ENCODE measurements at regions not wholly inside any gene's neighbourhood (a gene's known extent, or its start where the extent isn't known, plus 50 kb on each side); places are given as distances from the start of the nearest gene placed in this dataset.

DNA sequence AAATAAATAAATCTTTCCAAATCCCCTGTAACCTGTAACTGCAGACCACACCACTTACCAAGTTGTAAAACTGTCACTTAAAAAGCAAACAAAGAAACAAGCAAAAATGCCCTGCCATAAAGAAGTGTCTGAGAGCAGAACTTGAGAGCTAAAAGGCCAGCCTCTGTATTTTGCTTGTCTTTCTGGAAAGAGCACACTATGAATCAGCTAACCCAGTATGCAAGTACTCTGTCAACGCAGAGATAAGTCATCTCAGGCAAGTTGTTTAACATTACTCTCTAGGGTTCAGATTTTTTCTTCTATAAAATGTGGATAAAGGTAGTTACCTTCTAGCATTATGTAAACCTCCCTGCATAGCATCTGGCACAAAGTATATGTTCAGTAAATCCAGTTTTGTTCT is 134.8 kb downstream of the HS3ST1 start:
- no peaks in the 10 kb centered on the region for H3K36me3 ChIP-seq
- no peak overlapping the region for H3K4me3 ChIP-seq
- no peaks in the 10 kb centered on the region for H3K9me3 ChIP-seq
- DNase-seq = no peak
- no peaks in the 10 kb centered on the region for H3K27me3 ChIP-seq

DNA sequence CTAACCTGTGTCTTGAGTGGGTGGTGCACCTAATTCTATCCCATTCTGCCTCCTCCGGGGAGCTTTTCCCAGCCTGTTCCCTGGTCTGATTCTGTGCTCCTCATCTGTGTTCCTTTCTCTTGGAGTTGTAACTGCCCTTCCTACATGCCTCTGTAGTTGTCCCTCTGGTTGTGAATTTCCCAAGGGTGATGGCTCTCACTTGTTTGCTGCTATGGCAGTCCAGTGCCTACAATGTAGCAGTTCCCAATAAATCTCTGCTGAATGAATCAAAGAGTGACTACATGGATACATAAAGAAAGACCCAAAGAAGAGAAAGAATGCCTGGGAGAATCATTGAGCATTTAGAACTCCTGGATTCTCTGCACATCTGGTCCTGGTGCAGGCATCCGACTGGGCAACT is 141.6 kb downstream of the HS3ST1 start:
- DNase-seq = no peak
- H3K4me3 ChIP-seq = no peak overlapping the region
- no peaks in the 10 kb centered on the region for H3K9me3 ChIP-seq
- no peaks in the 10 kb centered on the region for H3K27me3 ChIP-seq
- no peaks in the 10 kb centered on the region for H3K36me3 ChIP-seq

DNA sequence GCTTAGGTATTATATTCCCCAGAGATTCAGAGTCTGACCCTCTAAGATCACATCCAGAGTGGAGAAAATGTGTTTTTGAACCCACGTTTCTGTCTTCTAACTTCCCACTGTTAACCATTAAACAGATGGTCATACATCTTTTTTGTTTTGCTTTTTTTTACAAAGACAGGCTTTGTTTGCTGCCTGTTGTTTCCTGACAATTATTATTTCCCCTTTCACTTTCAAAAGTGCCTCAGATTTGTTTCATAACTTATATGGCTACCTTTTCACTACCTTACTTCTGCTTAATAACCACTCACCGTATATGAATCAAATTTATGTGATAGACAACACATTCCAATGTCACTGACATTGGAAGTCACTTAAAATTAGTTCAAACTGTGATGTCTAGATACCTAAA is 142.2 kb downstream of the HS3ST1 start:
- H3K9me3 ChIP-seq = no peaks in the 10 kb centered on the region
- no peaks in the 10 kb centered on the region for H3K27me3 ChIP-seq
- H3K36me3 ChIP-seq = no peaks in the 10 kb centered on the region
- no peak overlapping the region for H3K4me3 ChIP-seq
- no peak for DNase-seq

DNA sequence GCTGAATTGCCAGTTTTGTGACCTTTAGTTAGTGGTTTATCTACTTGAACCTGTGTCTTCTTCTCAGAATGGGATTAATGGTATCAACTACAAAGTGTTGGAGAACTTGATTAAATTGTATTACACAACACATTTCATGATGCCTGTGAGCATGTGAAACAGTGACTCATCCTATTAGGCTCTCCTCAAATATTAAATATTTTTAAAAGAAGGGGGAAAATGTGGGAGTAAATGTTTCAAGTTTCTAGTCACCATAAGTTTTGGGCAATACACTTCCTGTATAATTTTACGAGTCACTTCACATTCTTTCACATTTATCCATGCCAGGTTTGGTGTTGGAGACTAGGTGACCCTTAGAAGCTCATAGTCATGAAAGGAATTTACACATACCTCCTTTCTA is 147.0 kb downstream of the HS3ST1 start:
- Histone ChIP-seq H3K9me3 (no peaks in the 10 kb centered on the region), H3K36me3 (no peaks in the 10 kb centered on the region), H3K27me3 (no peaks in the 10 kb centered on the region), H3K4me3 (no peak overlapping the region)
- DNase-seq = no peak

DNA sequence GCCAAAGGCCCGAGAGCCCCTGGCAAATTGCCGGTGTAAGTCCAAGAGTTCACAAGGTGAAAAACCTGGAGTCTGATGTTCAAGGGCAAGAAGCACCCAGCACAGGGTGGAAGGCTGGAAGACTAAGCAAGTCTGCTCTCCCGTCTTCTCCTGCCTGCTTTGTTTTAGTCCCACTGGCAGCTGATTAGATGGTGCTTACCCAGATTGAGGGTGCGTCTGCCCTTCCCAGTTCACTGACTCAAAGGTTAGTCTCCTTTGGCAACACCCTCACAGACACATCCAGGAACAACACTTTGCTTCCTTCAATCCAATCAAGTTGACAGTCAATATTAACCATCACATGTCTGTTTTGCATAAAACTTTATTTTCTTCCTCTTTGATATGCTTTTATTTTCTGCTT is 157.4 kb downstream of the HS3ST1 start:
- Histone ChIP-seq H3K36me3 (no peaks in the 10 kb centered on the region), H3K9me3 (0 out of 2 replicates have a peak, but pooled peaks cover under 1% of the 10 kb centered on the region), H3K4me3 (no peak overlapping the region), H3K27me3 (no peaks in the 10 kb centered on the region)
- DNase-seq = peak; percentile 6

DNA sequence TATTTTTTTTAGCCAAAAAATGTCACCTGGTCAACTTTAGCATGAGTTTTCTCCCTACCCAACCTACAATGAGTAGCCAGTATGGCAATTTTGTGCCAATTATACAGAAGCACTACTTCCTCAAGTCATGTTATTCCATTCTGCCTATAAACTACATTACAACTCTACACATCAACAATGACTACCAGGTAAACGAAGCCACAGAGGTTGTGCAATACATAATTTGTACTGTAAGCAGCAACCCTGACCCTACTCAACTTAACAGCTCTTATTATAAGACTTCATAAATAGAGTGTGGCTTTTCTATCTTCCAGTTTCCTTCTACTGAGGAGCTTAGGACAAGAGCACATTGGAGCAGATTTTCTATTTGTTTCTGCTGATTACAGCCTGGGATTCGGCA is 160.5 kb downstream of the HS3ST1 start:
- no peaks in the 10 kb centered on the region for H3K36me3 ChIP-seq
- 0 out of 2 replicates have a peak, but pooled peaks cover 2% of the 10 kb centered on the region for H3K9me3 ChIP-seq
- H3K27me3 ChIP-seq = no peaks in the 10 kb centered on the region
- H3K4me3 ChIP-seq = no peak overlapping the region
- DNase-seq = no peak

DNA sequence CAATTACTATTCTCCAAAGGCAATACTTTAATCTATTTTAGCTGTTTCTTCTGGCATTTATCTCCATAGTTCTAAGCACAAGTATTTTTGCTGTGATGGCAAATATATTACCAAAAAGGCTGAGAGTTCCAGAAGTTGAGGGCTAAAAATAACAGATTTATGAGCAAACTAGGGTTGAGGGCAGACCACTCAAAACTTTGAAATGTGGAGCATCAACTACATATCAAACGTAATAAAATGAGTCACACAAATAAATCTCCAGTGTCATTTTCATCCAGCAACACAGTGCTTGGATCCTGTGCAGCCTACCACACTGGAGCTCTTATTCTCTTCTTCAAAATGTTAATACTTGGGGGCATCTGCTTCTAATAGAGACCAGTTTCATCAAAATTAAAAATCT is 163.9 kb downstream of the HS3ST1 start:
- Histone ChIP-seq H3K27me3 (no peaks in the 10 kb centered on the region), H3K9me3 (0 out of 2 replicates have a peak, but pooled peaks cover 2% of the 10 kb centered on the region), H3K4me3 (no peak overlapping the region), H3K36me3 (no peaks in the 10 kb centered on the region)
- no peak for DNase-seq

DNA sequence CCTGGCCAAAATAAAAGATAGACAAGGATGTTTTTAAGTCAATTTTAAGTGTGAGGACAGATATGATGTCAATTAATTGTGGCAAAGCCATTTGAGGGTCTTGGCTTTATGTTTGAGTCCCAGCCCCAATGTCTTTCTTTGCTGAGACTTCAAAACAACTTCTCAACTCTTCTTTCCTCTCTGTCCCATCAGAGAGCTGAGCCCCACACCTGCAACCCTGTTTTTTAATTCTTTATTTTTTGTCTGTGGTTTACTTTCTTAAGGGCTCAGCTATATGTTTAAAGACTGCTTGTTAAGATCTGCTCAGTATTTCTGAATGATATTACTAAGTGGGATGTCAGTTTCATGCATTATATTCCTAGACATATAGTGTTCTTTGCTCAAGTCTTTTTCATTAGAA is 164.3 kb downstream of the HS3ST1 start:
- H3K27me3 ChIP-seq = no peaks in the 10 kb centered on the region
- H3K36me3 ChIP-seq = no peaks in the 10 kb centered on the region
- DNase-seq = no peak
- H3K4me3 ChIP-seq = no peak overlapping the region
- H3K9me3 ChIP-seq = 0 out of 2 replicates have a peak, but pooled peaks cover 2% of the 10 kb centered on the region

DNA sequence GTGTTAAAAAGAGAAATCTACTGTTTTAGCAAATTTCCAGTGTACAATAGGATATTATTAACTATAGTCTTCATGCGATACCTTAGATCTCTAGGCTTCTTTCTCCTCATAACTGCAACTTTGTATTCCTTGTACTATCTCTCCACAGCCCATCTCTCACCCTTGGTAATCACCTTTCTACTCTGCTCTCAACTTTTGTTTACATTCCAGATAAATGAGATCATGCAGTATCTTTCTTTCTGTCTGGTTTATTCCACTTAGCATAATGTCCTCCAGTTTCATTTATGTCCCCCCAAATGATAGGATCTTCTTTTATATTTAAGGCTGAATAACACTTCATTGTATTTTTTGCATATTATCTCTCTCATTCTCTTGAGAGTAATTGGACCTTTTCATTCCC is 165.5 kb downstream of the HS3ST1 start:
- Histone ChIP-seq H3K4me3 (no peak overlapping the region), H3K27me3 (no peaks in the 10 kb centered on the region), H3K36me3 (no peaks in the 10 kb centered on the region), H3K9me3 (0 out of 2 replicates have a peak, but pooled peaks cover 2% of the 10 kb centered on the region)
- DNase-seq = no peak

DNA sequence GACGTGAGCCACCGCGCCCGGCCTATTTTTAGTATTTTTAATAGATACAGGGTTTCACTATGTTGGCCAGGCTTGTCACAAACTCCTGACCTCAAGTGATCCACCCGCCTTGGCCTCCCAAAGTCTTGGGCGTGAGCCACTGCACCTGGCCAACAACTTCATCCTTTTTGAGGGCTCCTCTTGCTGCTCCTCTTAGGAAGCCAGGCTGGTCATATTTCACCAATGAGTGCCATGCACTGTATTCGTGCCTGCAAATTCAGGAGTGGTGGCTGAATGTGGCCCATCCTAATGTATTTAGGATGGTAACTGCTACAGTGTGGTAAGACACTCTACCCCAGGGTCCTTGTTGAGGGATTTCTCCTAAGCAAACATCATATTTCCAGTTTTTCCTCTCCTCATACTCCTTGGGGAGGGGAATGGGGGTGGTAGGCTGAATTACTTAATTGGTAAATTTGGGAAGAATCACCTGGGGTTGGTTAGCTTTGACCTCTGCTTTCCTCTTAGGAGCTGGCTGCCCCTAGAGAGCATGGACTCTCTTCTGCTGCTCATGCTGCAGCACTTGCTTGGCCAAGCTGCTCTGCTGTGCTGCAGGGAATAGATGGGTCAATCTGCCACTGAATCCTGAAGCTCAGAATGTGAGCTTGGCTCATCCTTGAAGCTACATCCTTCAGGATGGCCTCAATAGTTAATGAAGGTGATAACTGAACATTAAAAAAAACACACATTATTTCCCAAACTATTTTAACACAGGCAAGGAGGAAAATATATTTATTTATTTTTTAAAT is 167.4 kb downstream of the HS3ST1 start:
- H3K9me3 ChIP-seq = 0 out of 2 replicates have a peak, but pooled peaks cover 1% of the 10 kb centered on the region
- no peak for DNase-seq
- H3K36me3 ChIP-seq = no peaks in the 10 kb centered on the region
- H3K4me3 ChIP-seq = no peak overlapping the region
- H3K27me3 ChIP-seq = no peaks in the 10 kb centered on the region

DNA sequence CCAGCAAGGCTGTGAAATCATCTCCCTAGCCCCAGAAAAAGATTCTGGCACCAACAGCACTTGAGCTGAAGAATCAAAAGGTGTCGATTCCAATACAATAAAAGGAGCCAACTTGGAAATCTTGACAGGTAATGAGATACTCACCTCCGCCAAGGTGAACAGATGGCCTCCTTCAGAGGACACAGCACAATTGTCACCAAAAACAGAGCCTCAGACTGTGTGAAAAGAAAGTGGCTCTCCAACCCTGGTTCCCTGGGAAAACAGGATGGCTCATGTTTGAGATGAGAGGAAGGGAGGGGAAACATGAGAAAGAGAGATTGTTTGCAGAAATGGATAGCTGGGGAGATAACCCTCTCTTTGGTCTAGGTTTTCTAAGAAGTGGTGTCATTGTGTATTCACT is 168.9 kb downstream of the HS3ST1 start:
- Histone ChIP-seq H3K27me3 (no peaks in the 10 kb centered on the region), H3K9me3 (no peaks in the 10 kb centered on the region), H3K4me3 (no peak overlapping the region), H3K36me3 (no peaks in the 10 kb centered on the region)
- DNase-seq = no peak

DNA sequence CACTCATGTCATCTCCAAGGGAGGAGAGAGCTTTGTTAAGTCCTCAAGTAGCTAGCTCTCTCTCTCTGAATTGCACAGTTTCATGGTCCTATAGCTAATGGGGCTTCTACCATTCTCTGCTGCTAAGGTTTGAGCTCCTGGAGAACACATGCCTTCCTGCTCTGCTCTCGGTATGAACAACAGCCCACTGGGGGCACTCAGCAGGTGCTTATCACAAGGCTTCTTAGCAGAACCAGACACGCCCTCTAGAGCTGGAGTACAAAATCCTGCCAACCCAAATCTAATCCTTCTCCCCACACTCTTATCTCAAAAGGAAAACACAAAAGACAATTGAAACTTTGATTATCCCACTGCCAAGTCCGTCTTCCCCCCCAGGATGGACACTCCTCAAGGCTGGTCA is 176.5 kb downstream of the HS3ST1 start:
- H3K4me3 ChIP-seq = no peak overlapping the region
- H3K36me3 ChIP-seq = no peaks in the 10 kb centered on the region
- no peak for DNase-seq
- H3K9me3 ChIP-seq = no peaks in the 10 kb centered on the region
- no peaks in the 10 kb centered on the region for H3K27me3 ChIP-seq

DNA sequence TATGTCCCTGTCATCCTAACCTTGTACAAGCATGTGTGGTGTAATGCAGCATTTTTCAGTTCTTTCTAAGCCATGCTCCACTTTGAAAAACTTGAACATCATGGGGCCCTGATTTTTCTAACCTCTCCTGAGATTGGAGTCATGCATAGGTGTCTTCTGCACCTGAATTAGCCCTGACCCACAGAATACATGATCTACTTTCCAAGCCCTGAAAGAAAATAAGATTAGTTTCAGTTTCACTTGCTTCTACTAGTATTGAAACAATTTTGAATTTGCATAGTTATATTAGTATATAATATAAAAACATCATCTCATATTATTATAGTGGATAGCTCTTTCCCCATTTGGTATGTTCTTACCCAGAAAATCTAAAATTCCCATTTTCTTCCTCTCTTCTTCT is 178.2 kb downstream of the HS3ST1 start:
- Histone ChIP-seq H3K36me3 (no peaks in the 10 kb centered on the region), H3K4me3 (no peak overlapping the region), H3K27me3 (no peaks in the 10 kb centered on the region), H3K9me3 (no peaks in the 10 kb centered on the region)
- DNase-seq = no peak

DNA sequence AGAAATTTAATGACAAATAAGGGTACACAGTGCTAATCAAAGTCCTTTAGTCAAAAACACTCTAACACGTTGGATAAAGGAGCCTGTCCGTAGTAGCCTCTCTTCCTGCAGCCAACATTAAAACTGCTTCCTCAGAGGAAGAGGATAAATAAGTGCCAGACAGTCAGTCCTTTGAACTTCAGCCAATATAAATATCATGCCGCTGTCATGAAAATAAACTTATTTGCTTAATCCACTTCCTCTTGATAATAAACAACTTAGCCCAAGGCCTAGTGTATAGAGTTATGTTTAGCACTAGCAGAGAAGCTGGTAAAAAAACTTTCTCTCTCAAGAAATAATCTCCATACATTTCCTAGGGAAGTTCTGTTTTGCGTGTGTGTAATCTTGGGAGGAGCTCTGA is 196.7 kb downstream of the HS3ST1 start:
- no peaks in the 10 kb centered on the region for H3K9me3 ChIP-seq
- H3K36me3 ChIP-seq = no peaks in the 10 kb centered on the region
- no peaks in the 10 kb centered on the region for H3K27me3 ChIP-seq
- DNase-seq = no peak
- no peak overlapping the region for H3K4me3 ChIP-seq

DNA sequence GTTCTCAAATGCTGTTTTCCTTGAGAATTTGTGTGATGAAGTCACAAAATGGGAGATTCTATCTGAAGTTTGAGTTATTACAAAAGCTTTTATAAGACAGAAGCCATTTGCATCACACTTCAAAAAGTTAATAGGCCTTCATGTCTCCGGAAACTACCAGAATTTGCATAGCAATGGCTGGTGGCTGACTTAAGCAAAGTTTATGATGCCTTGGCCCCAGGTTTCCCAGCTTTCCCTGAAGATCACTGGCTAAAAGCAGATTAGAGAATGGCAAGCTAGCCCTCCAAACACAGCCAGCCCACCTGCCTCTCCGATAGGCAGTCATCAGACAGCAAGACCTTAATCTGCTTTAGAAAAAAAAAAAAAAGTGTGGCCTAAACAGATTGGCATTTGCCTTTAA is 197.8 kb downstream of the HS3ST1 start:
- Histone ChIP-seq H3K9me3 (no peaks in the 10 kb centered on the region), H3K4me3 (no peak overlapping the region), H3K27me3 (no peaks in the 10 kb centered on the region), H3K36me3 (no peaks in the 10 kb centered on the region)
- DNase-seq = no peak

DNA sequence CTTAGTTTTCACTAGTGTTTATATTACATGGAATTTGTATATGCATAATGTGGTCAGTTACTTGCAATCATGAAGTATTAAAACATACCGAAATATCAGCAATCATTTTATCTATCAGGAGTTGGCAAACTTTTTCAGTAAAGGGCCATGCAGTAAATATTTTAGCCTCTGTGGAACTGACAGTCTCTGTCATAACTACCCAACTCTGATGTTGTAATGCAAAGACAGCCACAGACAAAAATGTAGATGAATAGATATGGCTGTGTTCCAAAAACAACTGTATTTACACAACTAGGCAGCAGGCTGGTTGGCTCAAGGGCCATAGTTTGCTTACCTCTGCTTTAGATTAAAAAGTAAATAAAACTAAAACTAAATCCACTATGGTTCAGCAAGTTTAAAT is 200.2 kb downstream of the HS3ST1 start:
- no peaks in the 10 kb centered on the region for H3K36me3 ChIP-seq
- DNase-seq = no peak
- no peaks in the 10 kb centered on the region for H3K9me3 ChIP-seq

DNA sequence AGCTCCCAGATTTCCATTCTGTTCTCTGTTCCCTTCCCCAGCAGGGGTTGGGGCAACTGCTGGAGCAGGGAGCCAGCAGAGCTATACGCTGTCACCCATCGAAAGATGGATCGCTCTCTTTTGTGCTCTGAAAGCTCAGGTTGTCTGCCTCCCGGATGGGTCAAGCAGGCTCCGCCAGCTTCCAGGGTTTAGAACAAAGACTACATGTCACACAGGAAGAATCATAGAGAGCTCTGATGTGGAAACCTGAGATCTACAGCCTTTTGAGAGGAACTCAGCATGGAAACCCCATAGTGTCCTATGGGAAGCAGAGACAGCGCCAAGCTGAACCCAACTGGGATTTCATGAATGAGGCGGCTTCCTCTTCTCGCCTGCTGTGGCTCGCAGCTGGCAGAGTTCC is 205.4 kb downstream of the HS3ST1 start:
- H3K36me3 ChIP-seq = no peaks in the 10 kb centered on the region
- DNase-seq = no peak
- H3K27me3 ChIP-seq = no peaks in the 10 kb centered on the region
- H3K4me3 ChIP-seq = no peak overlapping the region
- H3K9me3 ChIP-seq = no peaks in the 10 kb centered on the region

More for the DNA sequence above, 200.2 kb downstream of the HS3ST1 start:
- H3K4me3 ChIP-seq = no peak overlapping the region
- H3K27me3 ChIP-seq = no peaks in the 10 kb centered on the region

DNA sequence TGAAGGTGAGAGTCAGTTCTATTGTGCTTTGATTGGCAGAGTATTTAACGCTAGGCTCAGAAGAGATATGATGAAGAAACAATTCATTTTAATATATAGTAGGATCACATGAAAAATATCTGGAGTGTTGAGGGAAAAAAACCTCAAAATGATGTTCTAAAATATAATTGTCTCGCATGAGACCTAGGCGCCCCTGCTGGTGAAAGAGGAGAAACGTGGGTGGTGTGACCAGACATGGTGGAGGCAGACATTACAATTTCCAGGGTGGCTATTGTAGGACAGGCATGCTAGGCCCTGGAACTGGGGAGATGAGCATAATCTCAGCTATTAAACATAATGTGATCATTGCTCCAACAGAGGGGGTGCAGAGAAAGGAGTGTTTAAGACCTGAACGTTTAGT is 210.0 kb downstream of the HS3ST1 start:
- DNase-seq = no peak
- H3K36me3 ChIP-seq = no peaks in the 10 kb centered on the region
- H3K4me3 ChIP-seq = no peak overlapping the region
- no peaks in the 10 kb centered on the region for H3K9me3 ChIP-seq
- no peaks in the 10 kb centered on the region for H3K27me3 ChIP-seq
